C4-2B (cell line): ENCODE measurements at regions not wholly inside any gene's neighbourhood (a gene's known extent, or its start where the extent isn't known, plus 50 kb on each side); places are given as distances from the start of the nearest gene placed in this dataset.
"Not testable (repeated sequence)": the region's sequence is repeated elsewhere in the genome, so short reads cannot be mapped to it uniquely, and the experiment has no call there.

ENCODE experiments used
- H3K27ac ChIP-seq: fragments of 450-650 bp; 2 replicates; pipeline ENCODE4 v1.5.1; 2017
- CTCF ChIP-seq: fragments of 450-650 bp; conservative IDR thresholded peaks from 2 replicates; pipeline ENCODE4 v1.5.1; 2017; ENCODE audit warnings: mild to moderate bottlenecking
- ZFX ChIP-seq: fragments of 450-650 bp; IDR thresholded peaks from 2 replicates; pipeline ENCODE4 v1.6.1; 2017

DNA sequence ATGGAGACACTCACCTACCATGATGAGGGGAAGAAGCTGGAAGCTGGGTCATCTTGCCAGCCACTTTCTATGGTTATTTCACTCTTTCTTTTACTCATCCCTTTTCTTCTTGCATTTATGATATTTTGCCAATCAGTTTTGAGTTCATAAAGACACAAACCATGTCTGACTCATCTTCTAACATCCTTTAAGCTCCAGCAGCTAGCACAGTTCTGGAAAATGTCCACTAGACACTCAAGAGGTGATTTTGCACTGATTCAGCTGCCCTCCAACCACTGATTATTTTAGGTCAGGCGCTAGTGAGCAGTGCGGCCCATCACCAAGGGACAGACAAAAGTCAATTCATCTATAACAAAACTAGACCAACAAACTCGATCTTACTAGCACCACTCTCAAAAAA lies 537.1 kb upstream of the ID2 start:
- TF ChIP-seq CTCF (no peak), ZFX (no peak)
- H3K27ac ChIP-seq: no peak overlapping the region

DNA sequence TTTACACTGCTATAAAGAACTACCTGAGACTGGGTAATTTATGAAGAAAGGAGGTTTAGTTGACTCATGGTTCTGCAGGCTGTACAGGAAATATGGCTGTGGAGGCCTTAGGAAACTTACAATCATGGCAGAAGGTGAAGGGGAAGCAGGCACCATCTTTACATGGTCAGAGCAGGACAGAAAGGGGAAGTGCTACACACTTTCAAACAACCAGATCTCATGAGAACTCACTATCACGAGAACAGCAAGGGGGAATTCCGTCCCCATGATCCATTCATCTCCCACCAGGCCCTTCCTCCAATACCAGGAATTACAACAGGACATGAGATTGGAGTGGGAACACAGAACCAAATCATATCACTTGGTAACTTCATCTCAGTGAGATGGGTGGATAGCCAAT lies 536.5 kb upstream of the ID2 start:
- H3K27ac ChIP-seq: not testable (repeated sequence)

DNA sequence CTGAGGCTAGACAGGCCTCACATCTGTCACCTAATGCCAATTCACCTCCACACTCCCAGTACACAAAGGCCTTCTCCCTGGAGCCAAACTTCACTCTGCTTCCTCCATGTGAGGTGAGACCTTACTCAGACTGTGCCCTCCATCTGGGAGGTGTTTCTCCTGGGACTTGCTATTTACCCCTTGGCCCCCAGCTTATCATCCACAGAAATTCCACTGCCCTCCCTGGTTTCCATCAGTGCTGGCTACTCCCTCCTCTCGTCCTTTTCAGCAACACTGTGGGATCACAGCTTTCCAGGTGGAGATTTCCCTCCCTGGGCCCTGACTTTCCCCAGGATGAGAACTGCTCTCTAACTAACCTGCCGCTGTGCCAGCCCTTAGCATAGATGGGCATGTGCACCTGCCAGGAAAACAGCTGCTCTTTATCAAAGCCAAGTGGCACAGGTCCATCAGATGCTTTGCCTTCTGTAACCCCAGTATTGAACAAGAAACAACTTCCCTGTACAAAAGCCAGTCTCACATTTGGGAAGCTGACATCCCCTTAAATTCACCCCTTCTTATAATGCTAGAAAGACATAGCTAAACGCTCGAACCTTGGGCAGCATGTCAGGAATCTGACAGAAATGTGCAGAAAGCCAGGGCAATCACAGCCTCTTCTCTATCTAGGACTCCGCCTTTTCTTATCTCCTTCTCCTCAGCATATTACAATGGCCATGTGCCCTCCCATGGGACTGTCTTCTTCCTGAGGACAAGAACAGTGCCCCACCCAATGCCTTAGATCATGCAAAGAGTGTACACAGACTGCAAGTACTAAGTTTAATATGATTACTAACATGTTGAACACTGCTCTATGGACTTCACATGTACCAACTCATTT lies 535.5 kb upstream of the ID2 start:
- TF ChIP-seq ZFX: no peak
- no peak for TF ChIP-seq CTCF
- no peak overlapping the region for H3K27ac ChIP-seq

GRCh38 chr2:8148260-8149006 lies 533.4 kb upstream of the ID2 start:
- TF ChIP-seq ZFX: no peak
- no peak for TF ChIP-seq CTCF
- no peak overlapping the region for H3K27ac ChIP-seq

DNA sequence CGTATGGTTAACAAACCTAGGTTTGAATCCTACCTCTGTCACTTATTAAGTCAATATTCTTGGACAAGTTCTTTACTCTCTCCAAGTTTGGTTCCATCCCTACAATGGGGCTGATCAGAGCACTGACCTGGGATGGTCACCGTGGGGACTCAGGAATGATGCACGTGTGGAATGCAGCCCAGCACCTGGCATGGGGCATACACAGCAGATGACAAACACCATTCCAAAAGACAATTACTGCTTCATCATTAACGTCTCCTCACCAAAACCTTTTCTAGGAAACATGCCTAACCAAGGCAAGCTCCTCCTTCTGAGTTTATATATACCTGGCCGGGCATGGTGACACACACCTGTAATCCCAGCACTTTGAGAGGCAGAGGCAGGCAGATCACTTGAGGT lies 532.9 kb upstream of the ID2 start:
- no peak overlapping the region for H3K27ac ChIP-seq
- TF ChIP-seq CTCF: no peak
- TF ChIP-seq ZFX: no peak

- H3K27ac ChIP-seq: no peak overlapping the region
Measured at GRCh38 chr2:8149985-8150539, 531.8 kb upstream of the ID2 start.

DNA sequence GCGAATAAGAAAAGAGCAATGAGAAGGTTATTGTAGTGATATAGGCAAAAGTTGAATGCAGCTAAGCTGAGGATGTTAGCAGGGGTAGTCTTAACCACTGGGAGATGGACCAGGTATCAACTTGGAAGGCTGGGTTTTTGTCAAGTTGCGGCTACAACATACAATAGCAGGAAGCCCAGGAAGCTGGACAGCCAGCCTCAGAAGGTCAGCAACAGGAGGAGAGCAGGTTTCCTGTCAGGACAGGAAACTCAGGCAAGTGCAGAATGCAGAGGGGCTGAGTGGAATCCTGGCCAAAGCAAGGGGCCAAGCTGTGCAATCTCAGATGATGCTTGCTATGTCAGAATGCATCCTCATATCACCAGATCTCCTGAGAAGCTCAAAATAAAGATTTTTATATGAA lies 530.0 kb upstream of the ID2 start:
- no peak for TF ChIP-seq ZFX
- TF ChIP-seq CTCF: no peak
- no peak overlapping the region for H3K27ac ChIP-seq

More at GRCh38 chr2:8149985-8150539, 531.8 kb upstream of the ID2 start:
- TF ChIP-seq ZFX (no peak), CTCF (no peak)
